ENCODE measurements at regions not wholly inside any gene's neighbourhood (a gene's known extent, or its start where the extent isn't known, plus 50 kb on each side); places are given as distances from the start of the nearest gene placed in this dataset.

DNA sequence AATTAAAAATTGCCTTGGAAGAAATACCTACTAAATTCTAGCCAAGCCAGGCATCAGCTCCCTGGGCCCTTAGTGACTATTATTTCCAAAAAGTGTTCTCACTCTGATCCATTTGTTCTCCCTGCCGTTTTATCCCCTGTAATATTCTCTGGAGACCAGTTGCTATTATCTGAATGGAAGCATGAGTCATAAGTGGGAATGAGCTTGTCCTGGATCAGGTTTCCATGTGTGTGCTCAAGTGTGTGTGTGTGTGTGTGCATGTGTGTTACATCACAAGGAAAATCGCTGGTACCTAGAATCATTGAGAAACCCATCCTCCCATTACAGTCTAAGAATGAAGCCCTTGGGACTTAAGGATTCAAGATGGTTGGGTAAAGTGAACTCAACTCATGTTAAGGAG is 130.3 kb upstream of the CXCR4 start:
- no peak for TF ChIP-seq SRF (IDR thresholded peaks at IDR 0.05; ENCODE audit: low read depth in 2 of 2, low read length in 2 of 2)
- no peak for TF ChIP-seq NFYB (IDR thresholded peaks at IDR 0.05; ENCODE audit: insufficient read depth, low read depth, low read length)
- TF ChIP-seq POLR2AphosphoS2 (IDR thresholded peaks at IDR 0.05; ENCODE audit: low read depth, low read length): no peak
- TF ChIP-seq, protein P1, sequence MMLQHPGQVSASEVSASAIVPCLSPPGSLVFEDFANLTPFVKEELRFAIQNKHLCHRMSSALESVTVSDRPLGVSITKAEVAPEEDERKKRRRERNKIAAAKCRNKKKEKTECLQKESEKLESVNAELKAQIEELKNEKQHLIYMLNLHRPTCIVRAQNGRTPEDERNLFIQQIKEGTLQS (IDR thresholded peaks at IDR 0.05; ENCODE audit: borderline replicate concordance, extremely low read depth, low read depth, low read length): no peak
- TF ChIP-seq, protein P2, sequence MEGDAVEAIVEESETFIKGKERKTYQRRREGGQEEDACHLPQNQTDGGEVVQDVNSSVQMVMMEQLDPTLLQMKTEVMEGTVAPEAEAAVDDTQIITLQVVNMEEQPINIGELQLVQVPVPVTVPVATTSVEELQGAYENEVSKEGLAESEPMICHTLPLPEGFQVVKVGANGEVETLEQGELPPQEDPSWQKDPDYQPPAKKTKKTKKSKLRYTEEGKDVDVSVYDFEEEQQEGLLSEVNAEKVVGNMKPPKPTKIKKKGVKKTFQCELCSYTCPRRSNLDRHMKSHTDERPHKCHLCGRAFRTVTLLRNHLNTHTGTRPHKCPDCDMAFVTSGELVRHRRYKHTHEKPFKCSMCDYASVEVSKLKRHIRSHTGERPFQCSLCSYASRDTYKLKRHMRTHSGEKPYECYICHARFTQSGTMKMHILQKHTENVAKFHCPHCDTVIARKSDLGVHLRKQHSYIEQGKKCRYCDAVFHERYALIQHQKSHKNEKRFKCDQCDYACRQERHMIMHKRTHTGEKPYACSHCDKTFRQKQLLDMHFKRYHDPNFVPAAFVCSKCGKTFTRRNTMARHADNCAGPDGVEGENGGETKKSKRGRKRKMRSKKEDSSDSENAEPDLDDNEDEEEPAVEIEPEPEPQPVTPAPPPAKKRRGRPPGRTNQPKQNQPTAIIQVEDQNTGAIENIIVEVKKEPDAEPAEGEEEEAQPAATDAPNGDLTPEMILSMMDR (IDR thresholded peaks at IDR 0.05 in 2 of 3, conservative IDR thresholded peaks at IDR 0.05 in 1 of 3; ENCODE audit: control insufficient read depth in 2 of 3, extremely low read depth in 1 of 3, insufficient read depth in 1 of 3, low read depth in 3 of 3, low read length in 3 of 3): no peak
- TF ChIP-seq FOXM1 (IDR thresholded peaks at IDR 0.05; ENCODE audit: low read depth, low read length): no peak
- TF ChIP-seq ZZZ3 (IDR thresholded peaks at IDR 0.05; ENCODE audit: control insufficient read depth, insufficient read length, low read depth): no peak
- no peak for TF ChIP-seq EP300 (IDR thresholded peaks at IDR 0.05; ENCODE audit: borderline replicate concordance in 1 of 2, control insufficient read depth in 1 of 2, low read depth in 2 of 2, low read length in 2 of 2)

Data from GM12878 (cell line).